Upper lobe of right lung (tissue), 1 donor: ENCODE measurements at regions not wholly inside any gene's neighbourhood (a gene's known extent, or its start where the extent isn't known, plus 50 kb on each side); places are given as distances from the start of the nearest gene placed in this dataset.

Experiments
- ATAC-seq: fragments of 200-7000 bp; cut with Tn5 transposase; one replicate; pipeline ENCODE4 v1.9.1; 2020; ENCODE audit warnings: mild to moderate bottlenecking, moderate library complexity
- DNase-seq: peaks from one replicate; pipeline ENCODE4 v3.0.0-alpha.2; 2020
- H3K27ac ChIP-seq: fragments of 200-600 bp; one replicate; pipeline ENCODE4 v1.8.0; 2022
- H3K27me3 ChIP-seq: fragments of 200-600 bp; one replicate; pipeline ENCODE4 v1.8.0; 2022; ENCODE audit warnings: mild to moderate bottlenecking
- H3K36me3 ChIP-seq: fragments of 200-600 bp; one replicate; pipeline ENCODE4 v1.8.0; 2022
- H3K4me1 ChIP-seq: fragments of 200-600 bp; one replicate; pipeline ENCODE4 v1.8.0; 2022
- H3K4me3 ChIP-seq: fragments of 200-600 bp; one replicate; pipeline ENCODE4 v1.8.0; 2022; ENCODE audit warnings: mild to moderate bottlenecking
- H3K9me3 ChIP-seq: fragments of 200-600 bp; one replicate; pipeline ENCODE4 v1.8.0; 2022
- intact Hi-C: fragments of 100-400 bp; cut with DNase I; formaldehyde crosslinking; loops from one replicate; pipeline ENCODE4 v1.11.0; 2022
- TF ChIP-seq, protein P1 (sequence below): fragments of 200-600 bp; IDR thresholded peaks from one replicate; pipeline ENCODE4 v1.8.0; 2022; ENCODE audit warnings: antibody characterized with exemption
- donor health status: DM: no; HTN: yes; CAD: no; lungs with severe emphysema.

DNA sequence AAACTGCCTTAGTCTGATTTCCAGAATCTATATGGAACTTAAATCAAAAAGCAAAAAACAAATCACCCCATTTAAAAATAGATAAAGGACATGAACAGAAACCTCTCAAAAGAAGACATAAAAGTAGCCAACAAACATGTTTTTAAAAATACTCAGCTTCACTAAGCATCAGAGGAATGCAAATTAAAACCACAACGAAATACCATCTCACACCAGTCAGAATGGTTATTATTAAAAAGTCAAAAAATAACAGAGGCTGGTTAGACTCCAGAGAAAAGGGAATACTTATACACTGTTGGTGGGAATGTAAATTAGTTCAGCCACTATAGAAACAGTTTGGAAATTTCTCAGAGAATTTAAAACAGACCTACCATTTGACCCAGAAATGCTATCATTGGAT, 367.9 kb downstream of the ZIC4 start:
- TF ChIP-seq, protein P1, sequence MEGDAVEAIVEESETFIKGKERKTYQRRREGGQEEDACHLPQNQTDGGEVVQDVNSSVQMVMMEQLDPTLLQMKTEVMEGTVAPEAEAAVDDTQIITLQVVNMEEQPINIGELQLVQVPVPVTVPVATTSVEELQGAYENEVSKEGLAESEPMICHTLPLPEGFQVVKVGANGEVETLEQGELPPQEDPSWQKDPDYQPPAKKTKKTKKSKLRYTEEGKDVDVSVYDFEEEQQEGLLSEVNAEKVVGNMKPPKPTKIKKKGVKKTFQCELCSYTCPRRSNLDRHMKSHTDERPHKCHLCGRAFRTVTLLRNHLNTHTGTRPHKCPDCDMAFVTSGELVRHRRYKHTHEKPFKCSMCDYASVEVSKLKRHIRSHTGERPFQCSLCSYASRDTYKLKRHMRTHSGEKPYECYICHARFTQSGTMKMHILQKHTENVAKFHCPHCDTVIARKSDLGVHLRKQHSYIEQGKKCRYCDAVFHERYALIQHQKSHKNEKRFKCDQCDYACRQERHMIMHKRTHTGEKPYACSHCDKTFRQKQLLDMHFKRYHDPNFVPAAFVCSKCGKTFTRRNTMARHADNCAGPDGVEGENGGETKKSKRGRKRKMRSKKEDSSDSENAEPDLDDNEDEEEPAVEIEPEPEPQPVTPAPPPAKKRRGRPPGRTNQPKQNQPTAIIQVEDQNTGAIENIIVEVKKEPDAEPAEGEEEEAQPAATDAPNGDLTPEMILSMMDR = no peak
- H3K27ac ChIP-seq = no peak overlapping the region
- DNase-seq = no peak
- ATAC-seq = no peak
- intact Hi-C loops = no loop called here
- H3K9me3 ChIP-seq = no peaks in the 10 kb centered on the region
- H3K4me3 ChIP-seq = no peak overlapping the region
- H3K27me3 ChIP-seq = no peaks in the 10 kb centered on the region
- H3K4me1 ChIP-seq = no peaks in the 10 kb centered on the region
- H3K36me3 ChIP-seq = no peaks in the 10 kb centered on the region

DNA sequence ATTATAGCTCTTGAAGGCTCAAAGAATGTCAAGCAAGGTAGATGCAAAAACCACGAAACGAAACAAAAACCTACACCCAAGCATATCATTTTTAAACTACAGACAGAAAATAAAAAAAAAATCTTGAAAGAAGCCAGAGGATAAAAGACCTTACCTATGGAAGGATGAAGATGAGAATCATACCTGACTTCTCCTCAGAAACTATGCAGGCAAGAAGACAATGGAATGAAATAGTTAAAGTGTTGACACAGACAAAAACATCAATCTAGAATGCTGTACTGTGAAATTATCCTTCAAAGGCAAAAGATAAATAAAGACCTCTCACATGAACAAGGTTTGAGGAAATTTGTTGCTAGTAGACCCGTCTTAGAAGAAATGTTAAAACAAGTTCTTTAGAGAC, 372.0 kb downstream of the ZIC4 start:
- intact Hi-C loops = no loop called here
- Histone ChIP-seq H3K4me3 (no peak overlapping the region), H3K9me3 (no peaks in the 10 kb centered on the region), H3K27me3 (no peaks in the 10 kb centered on the region), H3K27ac (no peak overlapping the region), H3K4me1 (no peaks in the 10 kb centered on the region), H3K36me3 (no peaks in the 10 kb centered on the region)
- no peak for ATAC-seq
- TF ChIP-seq, protein P1 = no peak
- no peak for DNase-seq

DNA sequence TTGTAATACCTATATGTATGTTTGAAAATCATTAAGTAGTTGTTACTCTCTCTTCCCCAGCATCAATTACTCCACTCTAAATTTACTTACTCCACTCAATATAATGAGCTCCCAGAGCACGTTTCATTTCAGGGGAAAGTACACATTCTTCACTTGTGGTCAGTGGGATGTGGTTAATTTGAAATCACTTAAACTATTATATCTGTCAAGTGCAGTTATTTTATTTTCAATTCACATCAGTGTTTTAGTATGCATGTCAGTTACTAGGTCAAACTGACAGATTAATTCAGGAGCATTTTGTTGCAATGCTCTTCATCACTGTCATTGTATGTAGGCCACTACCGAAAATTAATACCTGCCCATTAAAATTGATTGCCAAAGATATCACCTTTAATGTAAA, 376.1 kb downstream of the ZIC4 start:
- no peak overlapping the region for H3K4me3 ChIP-seq
- H3K9me3 ChIP-seq = no peaks in the 10 kb centered on the region
- intact Hi-C loops = no loop called here
- no peak overlapping the region for H3K27ac ChIP-seq
- H3K27me3 ChIP-seq = no peaks in the 10 kb centered on the region
- H3K36me3 ChIP-seq = no peaks in the 10 kb centered on the region
- ATAC-seq = no peak
- TF ChIP-seq, protein P1 = no peak
- no peak for DNase-seq
- H3K4me1 ChIP-seq = no peaks in the 10 kb centered on the region

DNA sequence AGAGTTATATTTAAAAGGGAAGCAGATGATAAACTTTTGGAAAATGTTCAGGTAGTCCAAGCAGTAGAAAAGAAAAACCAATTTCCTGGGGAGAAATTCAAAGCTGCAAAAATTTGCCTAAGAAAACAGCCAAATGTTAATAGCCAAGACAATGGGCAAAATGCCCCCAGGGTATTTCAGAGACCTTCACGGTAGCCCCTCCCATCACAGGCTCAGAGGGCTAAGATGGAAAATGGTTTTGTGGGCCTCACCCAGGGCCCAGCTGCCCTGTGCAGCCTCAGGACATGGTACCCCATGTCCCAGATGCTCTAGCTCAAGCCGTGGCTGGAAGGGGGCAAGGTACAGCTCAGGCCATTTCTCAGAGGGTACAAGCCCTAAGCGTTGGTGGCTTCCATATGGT, 391.0 kb downstream of the ZIC4 start:
- no peak overlapping the region for H3K27ac ChIP-seq
- H3K9me3 ChIP-seq = no peaks in the 10 kb centered on the region
- intact Hi-C loops = no loop called here
- no peaks in the 10 kb centered on the region for H3K27me3 ChIP-seq
- TF ChIP-seq, protein P1 = no peak
- no peaks in the 10 kb centered on the region for H3K36me3 ChIP-seq
- DNase-seq (no peak), ATAC-seq (no peak)
- no peaks in the 10 kb centered on the region for H3K4me1 ChIP-seq
- no peak overlapping the region for H3K4me3 ChIP-seq

DNA sequence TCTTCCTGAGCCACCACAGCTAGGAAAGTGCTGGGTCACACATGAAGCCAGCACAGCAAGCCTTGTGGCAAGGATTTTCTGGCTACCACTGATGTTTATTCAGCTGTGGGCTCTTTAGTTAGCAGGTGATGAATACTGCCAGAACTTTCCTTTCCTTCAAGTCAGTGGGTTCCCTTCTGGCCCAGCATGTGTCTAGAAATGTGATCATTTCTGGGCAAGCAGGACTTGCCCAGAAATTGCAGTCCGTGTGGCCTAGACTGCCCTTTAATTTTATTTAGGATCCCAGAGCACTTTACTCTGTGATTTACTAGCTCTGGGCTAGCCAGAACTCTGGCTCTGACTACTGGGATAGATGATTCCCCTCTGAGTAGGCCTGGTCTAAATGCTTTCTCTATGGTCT, 397.5 kb downstream of the ZIC4 start:
- Histone ChIP-seq H3K9me3 (no peaks in the 10 kb centered on the region), H3K4me3 (no peak overlapping the region), H3K36me3 (no peaks in the 10 kb centered on the region), H3K4me1 (no peaks in the 10 kb centered on the region), H3K27ac (no peak overlapping the region), H3K27me3 (no peaks in the 10 kb centered on the region)
- TF ChIP-seq, protein P1 = no peak
- intact Hi-C loops = no loop called here
- ATAC-seq (no peak), DNase-seq (no peak)

DNA sequence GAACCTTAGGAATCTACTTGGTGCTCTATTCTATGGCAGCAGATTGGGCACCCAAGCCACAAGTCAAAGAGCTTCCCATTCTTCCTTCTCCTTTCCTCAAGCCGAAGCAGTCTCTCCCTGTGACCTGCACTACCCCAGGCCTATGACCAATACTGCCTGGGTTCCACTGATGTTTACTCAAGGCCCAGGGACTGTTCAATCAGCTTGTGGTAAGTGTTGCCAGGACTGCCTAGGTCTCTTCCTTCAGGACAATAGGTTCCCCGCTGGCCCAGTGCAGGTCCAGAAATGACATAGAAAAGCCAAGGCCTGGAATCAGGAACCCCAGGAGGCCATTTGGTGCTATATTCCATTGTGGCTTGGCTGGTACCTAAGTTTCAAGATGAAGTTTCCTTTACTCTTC, 397.9 kb downstream of the ZIC4 start:
- H3K4me3 ChIP-seq = no peak overlapping the region
- ATAC-seq (no peak), DNase-seq (no peak)
- no peak overlapping the region for H3K27ac ChIP-seq
- no peaks in the 10 kb centered on the region for H3K9me3 ChIP-seq
- TF ChIP-seq, protein P1 = no peak
- intact Hi-C loops = no loop called here
- no peaks in the 10 kb centered on the region for H3K36me3 ChIP-seq
- no peaks in the 10 kb centered on the region for H3K4me1 ChIP-seq
- no peaks in the 10 kb centered on the region for H3K27me3 ChIP-seq
